NOMO-1 (cell line): ENCODE measurements at regions not wholly inside any gene's neighbourhood (a gene's known extent, or its start where the extent isn't known, plus 50 kb on each side); places are given as distances from the start of the nearest gene placed in this dataset.

Source experiments
- DNase-seq, 2 experiments: peaks; one replicate each; lab custom pipeline; 2025; ENCODE audit not compliant: unreplicated experiment in 2 of 2; lab: John Stamatoyannopoulos, UW

DNA sequence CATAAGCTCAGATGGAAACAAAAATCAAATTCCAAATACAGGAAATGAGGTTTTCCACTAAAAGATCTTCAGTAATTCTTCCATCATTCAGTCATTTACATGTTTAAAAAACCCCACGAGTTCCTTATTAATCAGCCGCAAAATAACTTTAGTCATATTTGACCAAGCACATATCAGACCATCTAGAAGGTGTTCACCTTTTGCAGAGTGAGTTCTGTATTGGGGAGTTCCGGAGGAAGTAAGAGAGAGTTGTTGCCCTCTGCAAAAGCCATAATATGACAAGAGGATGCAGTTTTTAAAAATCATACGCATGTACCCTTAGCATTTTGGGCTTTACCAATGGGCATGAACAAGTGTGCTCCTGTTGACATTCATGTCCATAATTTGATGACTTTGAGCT is 61.6 kb downstream of the CCR1 start:
- DNase-seq: no peak

GRCh38 chr3:46146021-46146420 is 62.1 kb downstream of the CCR1 start:
- DNase-seq: no peak

DNA sequence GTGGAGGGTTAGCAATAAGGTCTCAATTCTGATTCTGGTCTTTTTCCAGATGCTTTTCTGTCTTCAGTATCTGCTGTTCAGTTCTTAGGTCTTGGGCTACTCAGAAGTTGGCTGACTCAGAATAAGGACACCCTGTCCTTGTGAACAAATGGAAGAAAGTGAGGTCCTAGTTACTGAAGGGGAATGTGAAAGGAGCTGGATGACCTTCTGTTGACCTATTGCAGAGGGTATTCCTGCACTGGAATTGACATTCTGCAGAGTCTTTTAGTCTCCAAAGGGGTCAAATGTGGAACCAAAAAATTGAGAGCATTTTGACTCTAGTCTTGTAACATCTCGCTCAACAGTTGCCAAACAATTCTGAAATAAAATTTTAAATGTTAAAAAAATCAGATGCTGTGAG is 63.0 kb downstream of the CCR1 start:
- no peak for DNase-seq

DNA sequence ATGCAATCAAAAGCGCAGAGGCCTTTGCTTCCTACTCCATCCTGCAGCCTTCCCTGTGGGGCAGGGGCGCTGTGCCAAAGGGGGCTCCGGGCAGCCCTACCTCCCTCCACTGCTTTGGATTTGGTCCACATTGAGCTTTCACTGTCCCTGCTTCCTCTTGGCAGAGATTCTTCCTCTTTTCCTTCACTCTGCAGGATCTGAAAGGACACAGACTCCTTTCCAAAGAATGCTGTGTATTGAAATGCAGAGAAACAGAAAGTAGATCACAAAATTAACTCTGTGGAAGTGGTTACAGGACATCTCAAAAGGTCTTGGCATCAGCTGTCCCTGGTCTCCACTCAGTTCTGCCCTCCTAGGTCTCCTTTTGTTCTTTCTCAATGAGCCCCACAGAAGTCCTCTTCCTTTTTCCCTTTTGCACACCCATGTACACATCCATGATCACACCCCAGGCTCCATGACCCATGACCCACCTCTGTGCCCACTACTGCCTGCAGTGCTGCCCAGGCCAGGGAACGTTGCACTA is 64.1 kb downstream of the CCR1 start:
- DNase-seq: no peak

DNA sequence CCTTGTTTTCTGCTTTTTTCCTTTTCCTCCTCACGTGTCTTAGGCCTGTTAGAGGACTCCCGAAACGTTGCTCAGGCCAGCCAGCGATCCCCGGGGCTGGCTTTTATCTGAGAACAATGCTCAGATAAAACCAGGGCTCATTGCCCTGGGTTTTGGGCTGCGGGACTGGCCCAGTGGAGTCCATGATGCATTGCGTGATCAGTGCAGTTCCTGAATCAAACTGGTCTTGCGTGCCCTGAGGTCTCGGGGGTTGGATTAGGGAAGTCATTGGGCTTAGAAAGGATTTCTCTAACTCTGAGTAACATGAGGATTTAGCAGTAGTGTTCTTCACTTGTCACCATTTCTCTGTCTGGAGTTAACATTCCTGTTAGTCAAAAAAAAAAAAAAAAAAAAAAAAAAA is 66.3 kb downstream of the CCR1 start:
- DNase-seq: peak in 1 of 2 experiments; percentile 8

DNA sequence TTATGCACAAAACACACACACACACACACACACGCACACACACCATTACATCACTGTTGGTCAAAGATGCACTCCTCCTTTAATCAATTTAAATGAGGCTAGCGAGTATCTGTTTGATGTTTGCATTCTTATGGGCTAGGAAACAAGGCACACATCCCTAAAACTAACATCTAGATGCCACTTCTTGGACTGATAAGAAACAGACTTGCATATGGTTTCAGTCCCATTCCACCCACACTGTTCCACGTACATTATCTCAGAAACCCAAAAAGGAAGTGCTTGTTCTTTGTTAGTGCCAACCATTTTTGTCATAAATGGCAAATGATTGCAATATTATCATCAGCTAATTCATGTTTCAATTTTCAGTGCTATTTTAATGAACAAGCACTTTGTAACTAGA is 69.5 kb downstream of the CCR1 start:
- DNase-seq: no peak

GRCh38 chr3:46135475-46135874 is 72.6 kb downstream of the CCR1 start:
- peak; percentile 83 for DNase-seq

DNA sequence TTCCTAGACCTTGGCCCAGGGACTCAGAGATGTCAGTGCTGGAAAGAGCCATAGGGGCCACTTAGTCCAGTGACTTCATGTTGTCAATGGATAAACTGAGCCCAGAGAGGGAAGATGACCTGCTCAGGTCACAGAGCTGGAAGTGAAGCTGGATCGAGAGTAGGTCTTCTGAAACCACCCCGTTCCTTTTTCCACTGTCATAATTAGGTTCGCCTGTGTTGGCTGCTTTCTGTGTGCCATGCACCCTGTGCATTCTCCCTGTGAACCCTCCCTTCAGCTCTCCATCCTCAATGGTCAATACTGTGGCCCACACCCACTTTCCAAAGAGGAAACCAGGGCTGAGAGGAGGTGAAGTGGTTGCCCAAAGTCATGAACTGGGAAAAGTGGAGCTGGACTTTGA is 74.8 kb downstream of the CCR1 start:
- DNase-seq: no peak

GRCh38 chr3:46132565-46132964 is 75.5 kb downstream of the CCR1 start:
- no peak for DNase-seq

- DNase-seq: no peak
Measured at GRCh38 chr3:46131884-46132450, 76.1 kb downstream of the CCR1 start.

- peak; percentile 55 to 80 for DNase-seq
Measured at GRCh38 chr3:46130631-46131310, 77.3 kb downstream of the CCR1 start.

GRCh38 chr3:46129588-46130272 is 78.4 kb downstream of the CCR1 start:
- no peak for DNase-seq

DNA sequence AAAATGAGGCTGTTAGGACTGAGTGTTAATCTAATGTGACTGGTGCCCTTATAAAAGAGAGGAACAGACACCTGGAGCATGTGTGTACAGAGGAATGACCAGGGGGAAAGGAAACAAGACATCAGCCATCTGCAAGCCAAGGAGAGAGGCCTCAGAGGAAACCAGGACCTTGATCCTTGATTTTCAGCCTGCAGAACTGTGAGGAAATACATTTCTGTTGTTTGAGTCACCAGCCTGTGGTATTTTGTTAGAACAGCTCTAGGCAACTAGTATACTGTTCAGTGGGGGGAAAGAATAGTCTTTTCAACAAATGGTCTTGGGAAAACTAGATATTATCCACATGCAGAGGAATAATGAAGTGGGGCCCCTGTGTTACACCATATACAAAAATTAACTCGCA is 80.6 kb downstream of the CCR1 start:
- peak; percentile 25 to 42 for DNase-seq

- DNase-seq: no peak
Measured at GRCh38 chr3:46124216-46125177, 83.6 kb downstream of the CCR1 start.

DNA sequence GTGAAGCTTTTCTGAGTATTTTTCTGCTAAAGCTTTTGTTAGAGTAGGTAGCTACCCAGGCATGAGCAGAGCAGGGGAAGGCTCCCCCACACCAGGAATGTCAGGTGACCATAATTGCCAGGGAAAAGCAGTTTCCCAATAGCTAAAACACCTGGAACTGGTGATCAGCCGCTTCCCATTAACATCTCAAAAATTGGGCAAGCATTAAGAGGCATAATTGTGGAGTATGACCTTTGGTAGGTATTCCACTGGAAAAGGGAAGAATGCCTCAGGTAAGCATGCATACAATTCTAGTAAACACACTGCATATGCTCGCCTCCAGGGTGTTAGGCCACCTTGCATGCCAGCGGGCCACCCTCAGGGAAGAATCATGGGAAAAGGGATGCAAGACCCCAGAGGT is 84.5 kb downstream of the CCR1 start:
- no peak for DNase-seq

- no peak for DNase-seq
Measured at GRCh38 chr3:46122091-46122490, 86.0 kb downstream of the CCR1 start.

DNA sequence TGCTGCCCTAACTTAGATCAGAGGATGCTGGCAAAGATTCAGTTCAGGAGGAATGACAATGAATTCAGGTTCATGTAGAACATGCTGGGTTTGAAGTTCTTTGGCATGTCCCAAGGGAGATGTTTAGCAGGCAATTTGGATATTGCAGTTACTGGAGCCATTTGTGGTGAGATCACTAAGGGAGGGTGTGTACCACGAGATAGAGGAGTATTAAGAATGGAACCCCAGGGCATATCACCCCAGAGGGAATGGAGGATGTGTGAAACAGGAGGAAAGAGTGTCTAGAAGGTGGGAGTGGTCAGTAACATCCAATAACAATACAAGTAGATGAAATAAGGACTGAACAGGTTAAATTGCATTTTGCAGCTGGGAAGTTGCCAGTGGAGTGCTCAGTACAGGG is 87.1 kb downstream of the CCR1 start:
- DNase-seq: no peak

GRCh38 chr3:46119709-46120498 is 88.2 kb downstream of the CCR1 start:
- no peak for DNase-seq

DNA sequence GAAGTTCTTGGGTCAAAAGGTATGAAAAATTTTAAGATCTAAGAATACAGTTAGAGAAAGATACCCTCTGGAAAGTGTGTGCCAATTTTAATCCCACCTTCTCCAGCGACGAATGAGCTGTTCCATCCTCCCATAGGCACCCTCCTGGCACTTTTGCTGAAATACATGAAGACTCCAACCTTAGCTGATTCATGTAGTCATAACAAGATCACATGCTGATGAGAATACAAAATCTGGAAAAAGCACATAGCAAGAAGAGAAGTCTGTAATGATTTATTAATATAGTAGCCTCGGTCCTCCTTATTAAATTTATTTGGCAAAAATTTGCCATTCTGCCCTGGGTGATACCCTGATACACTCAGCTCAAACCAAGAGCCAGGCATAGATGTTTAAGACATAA is 88.9 kb downstream of the CCR1 start:
- DNase-seq: no peak

GRCh38 chr3:46116996-46117395 is 89.7 kb upstream of the XCR1 start:
- DNase-seq: no peak
